ENCODE measurements at regions not wholly inside any gene's neighbourhood (a gene's known extent, or its start where the extent isn't known, plus 50 kb on each side); places are given as distances from the start of the nearest gene placed in this dataset.

- TF ChIP-seq EZH2phosphoT487 (IDR thresholded peaks at IDR 0.05; ENCODE audit: borderline replicate concordance), result no peak
- no peak for TF ChIP-seq CEBPB (IDR thresholded peaks at IDR 0.05; ENCODE audit: low read depth)
- TF ChIP-seq CTCF (IDR thresholded peaks at IDR 0.05 in 2 of 3, conservative IDR thresholded peaks at IDR 0.05 in 1 of 3; ENCODE audit: borderline replicate concordance in 1 of 3, insufficient read depth in 1 of 3, low read depth in 2 of 3, low read length in 2 of 3), result no peak
Observed at GRCh38 chr13:22405891-22406290, 735.0 kb downstream of the FGF9 start.

All from HCT116 (cell line).